OCI-M1 (cell line): ENCODE measurements at regions not wholly inside any gene's neighbourhood (a gene's known extent, or its start where the extent isn't known, plus 50 kb on each side); places are given as distances from the start of the nearest gene placed in this dataset.
A peak's percentile ranks its signal among the peaks of the same experiment; 100 is the strongest.

Experiments used
- DNase-seq: peaks from one replicate; lab custom pipeline; 2025; lab: John Stamatoyannopoulos, UW

- DNase-seq: no peak
These were observed 893.8 kb downstream of the TLE4 start for GRCh38 chr9:80465556-80465955.

- no peak for DNase-seq
These were observed 877.7 kb downstream of the TLE4 start for GRCh38 chr9:80449513-80449912.

GRCh38 chr9:80448996-80449395, 877.2 kb downstream of the TLE4 start:
- DNase-seq: no peak

- no peak for DNase-seq
These were observed 876.1 kb downstream of the TLE4 start for GRCh38 chr9:80447876-80448275.

GRCh38 chr9:80440724-80441123, 869.0 kb downstream of the TLE4 start:
- DNase-seq: peak; percentile 47

GRCh38 chr9:80437825-80438224, 866.1 kb downstream of the TLE4 start:
- no peak for DNase-seq

- peak; percentile 21 for DNase-seq
These were observed 865.4 kb downstream of the TLE4 start for GRCh38 chr9:80437091-80437640.

- DNase-seq: no peak
These were observed 863.8 kb downstream of the TLE4 start for GRCh38 chr9:80435591-80435990.

- no peak for DNase-seq
These were observed 855.2 kb downstream of the TLE4 start for GRCh38 chr9:80426992-80427391.

- DNase-seq: no peak
These were observed 845.5 kb downstream of the TLE4 start for GRCh38 chr9:80417211-80417773.

- DNase-seq: no peak
These were observed 838.3 kb downstream of the TLE4 start for GRCh38 chr9:80410106-80410505.

- no peak for DNase-seq
These were observed 835.5 kb downstream of the TLE4 start for GRCh38 chr9:80407220-80407619.

- DNase-seq: no peak
These were observed 829.5 kb downstream of the TLE4 start for GRCh38 chr9:80401243-80401642.

GRCh38 chr9:80400624-80401230, 829.0 kb downstream of the TLE4 start:
- DNase-seq: no peak

GRCh38 chr9:80399606-80400005, 827.8 kb downstream of the TLE4 start:
- DNase-seq: no peak

- no peak for DNase-seq
These were observed 816.1 kb downstream of the TLE4 start for GRCh38 chr9:80387828-80388227.

- no peak for DNase-seq
These were observed 813.5 kb downstream of the TLE4 start for GRCh38 chr9:80385246-80385645.

GRCh38 chr9:80383331-80383730, 811.6 kb downstream of the TLE4 start:
- DNase-seq: no peak

- no peak for DNase-seq
These were observed 810.6 kb downstream of the TLE4 start for GRCh38 chr9:80382211-80382891.

- DNase-seq: no peak
These were observed 808.5 kb downstream of the TLE4 start for GRCh38 chr9:80380301-80380700.

- no peak for DNase-seq
These were observed 807.0 kb downstream of the TLE4 start for GRCh38 chr9:80378669-80379293.

- no peak for DNase-seq
These were observed 804.4 kb downstream of the TLE4 start for GRCh38 chr9:80376180-80376579.

- DNase-seq: no peak
These were observed 803.7 kb downstream of the TLE4 start for GRCh38 chr9:80375477-80375876.
